ENCODE measurements at regions not wholly inside any gene's neighbourhood (a gene's known extent, or its start where the extent isn't known, plus 50 kb on each side); places are given as distances from the start of the nearest gene placed in this dataset.

DNA sequence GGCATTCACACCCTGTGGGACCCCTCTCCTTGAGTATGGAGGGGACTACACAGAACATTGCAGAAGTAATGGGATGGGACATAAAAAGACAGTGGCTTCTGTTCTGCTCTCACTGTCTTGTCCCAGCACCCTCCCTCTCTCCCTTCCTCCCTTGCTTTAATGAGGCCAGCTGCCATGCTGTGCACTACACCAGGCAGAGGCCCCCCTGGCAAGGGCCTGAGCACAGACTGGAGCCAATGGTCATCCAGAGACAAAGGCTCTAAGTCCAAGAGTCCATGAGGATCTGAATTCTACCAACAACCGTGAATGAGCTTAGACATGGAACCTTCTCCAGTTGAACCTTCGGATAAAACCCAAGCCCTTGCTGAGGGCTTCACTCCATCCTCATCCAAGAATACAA lies 263.0 kb downstream of the NDUFA10 start:
- TF ChIP-seq, protein P1, sequence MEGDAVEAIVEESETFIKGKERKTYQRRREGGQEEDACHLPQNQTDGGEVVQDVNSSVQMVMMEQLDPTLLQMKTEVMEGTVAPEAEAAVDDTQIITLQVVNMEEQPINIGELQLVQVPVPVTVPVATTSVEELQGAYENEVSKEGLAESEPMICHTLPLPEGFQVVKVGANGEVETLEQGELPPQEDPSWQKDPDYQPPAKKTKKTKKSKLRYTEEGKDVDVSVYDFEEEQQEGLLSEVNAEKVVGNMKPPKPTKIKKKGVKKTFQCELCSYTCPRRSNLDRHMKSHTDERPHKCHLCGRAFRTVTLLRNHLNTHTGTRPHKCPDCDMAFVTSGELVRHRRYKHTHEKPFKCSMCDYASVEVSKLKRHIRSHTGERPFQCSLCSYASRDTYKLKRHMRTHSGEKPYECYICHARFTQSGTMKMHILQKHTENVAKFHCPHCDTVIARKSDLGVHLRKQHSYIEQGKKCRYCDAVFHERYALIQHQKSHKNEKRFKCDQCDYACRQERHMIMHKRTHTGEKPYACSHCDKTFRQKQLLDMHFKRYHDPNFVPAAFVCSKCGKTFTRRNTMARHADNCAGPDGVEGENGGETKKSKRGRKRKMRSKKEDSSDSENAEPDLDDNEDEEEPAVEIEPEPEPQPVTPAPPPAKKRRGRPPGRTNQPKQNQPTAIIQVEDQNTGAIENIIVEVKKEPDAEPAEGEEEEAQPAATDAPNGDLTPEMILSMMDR (IDR thresholded peaks at IDR 0.05) = no peak
- no peak for TF ChIP-seq POLR2A (IDR thresholded peaks at IDR 0.05)
